HL-60 (cell line): ENCODE measurements at regions not wholly inside any gene's neighbourhood (a gene's known extent, or its start where the extent isn't known, plus 50 kb on each side); places are given as distances from the start of the nearest gene placed in this dataset.

Experiments used
- DNase-seq, 2 experiments: peaks; one replicate each; pipeline ENCODE4 v3.0.0-alpha.2; 2010 to 2020; ENCODE audit warnings: low read depth in 1 of 2, low spot score in 1 of 2
- H3K27ac ChIP-seq: fragments of 250-450 bp; sonication (Bioruptor Pico); replicated peaks from 2 replicates; pipeline ENCODE4 v1.5.1; 2020; ENCODE audit warnings: mild to moderate bottlenecking, moderate library complexity
- H3K27me3 ChIP-seq: fragments of 250-450 bp; sonication (Bioruptor Pico); 2 replicates; pipeline ENCODE4 v1.5.1; 2021; ENCODE audit warnings: mild to moderate bottlenecking, moderate library complexity; ENCODE audit not compliant: insufficient read depth, poor library complexity, severe bottlenecking
- H3K4me3 ChIP-seq: replicated peaks from 2 replicates; pipeline ENCODE4 v1.5.1; 2011; ENCODE audit warnings: mild to moderate bottlenecking, control low read depth, low read length; ENCODE audit not compliant: insufficient read depth
- GABPA ChIP-seq: IDR thresholded peaks from 2 replicates; pipeline ENCODE4 v1.6.1; 2012; ENCODE audit warnings: low read depth
- POLR2AphosphoS5 ChIP-seq: IDR thresholded peaks from 2 replicates; pipeline ENCODE4 v1.6.1; 2012; ENCODE audit warnings: low read depth
- SPI1 ChIP-seq: IDR thresholded peaks from 2 replicates; pipeline ENCODE4 v1.6.1; 2012; ENCODE audit warnings: low read depth, mild to moderate bottlenecking, borderline replicate concordance
- TF ChIP-seq, protein P1 (sequence below): IDR thresholded peaks from one replicate; pipeline ENCODE4 v1.5.1; 2011; ENCODE audit warnings: low read length, control low read depth, inconsistent platforms; ENCODE audit not compliant: insufficient read depth
- TF ChIP-seq, protein P2 (sequence below): IDR thresholded peaks from 2 replicates; pipeline ENCODE4 v1.6.1; 2012; ENCODE audit warnings: low read depth; ENCODE audit not compliant: insufficient replicate concordance

DNA sequence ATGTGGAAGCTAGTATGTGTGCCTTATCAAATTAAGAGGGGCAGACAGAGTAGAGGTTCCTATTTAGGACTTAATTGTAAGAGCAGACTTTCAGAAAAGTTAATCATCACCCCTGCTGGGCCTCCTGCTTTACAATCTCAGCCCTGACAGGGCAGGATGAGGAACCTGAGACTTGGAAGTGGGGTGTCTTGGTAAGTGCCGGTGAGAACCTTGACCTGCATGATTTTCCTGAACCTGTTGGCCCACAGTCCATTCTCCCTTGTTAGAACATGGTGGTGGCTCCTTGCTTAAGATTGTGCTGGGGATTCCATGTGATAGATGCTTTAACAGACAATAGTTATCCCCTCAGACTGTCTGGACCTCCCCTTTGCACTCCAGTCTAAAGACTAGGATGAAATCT, 141.7 kb upstream of the TMEM72 start:
- TF ChIP-seq GABPA (no peak), POLR2AphosphoS5 (no peak), SPI1 (no peak)
- TF ChIP-seq, protein P1, sequence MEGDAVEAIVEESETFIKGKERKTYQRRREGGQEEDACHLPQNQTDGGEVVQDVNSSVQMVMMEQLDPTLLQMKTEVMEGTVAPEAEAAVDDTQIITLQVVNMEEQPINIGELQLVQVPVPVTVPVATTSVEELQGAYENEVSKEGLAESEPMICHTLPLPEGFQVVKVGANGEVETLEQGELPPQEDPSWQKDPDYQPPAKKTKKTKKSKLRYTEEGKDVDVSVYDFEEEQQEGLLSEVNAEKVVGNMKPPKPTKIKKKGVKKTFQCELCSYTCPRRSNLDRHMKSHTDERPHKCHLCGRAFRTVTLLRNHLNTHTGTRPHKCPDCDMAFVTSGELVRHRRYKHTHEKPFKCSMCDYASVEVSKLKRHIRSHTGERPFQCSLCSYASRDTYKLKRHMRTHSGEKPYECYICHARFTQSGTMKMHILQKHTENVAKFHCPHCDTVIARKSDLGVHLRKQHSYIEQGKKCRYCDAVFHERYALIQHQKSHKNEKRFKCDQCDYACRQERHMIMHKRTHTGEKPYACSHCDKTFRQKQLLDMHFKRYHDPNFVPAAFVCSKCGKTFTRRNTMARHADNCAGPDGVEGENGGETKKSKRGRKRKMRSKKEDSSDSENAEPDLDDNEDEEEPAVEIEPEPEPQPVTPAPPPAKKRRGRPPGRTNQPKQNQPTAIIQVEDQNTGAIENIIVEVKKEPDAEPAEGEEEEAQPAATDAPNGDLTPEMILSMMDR, result no peak
- TF ChIP-seq, protein P2, sequence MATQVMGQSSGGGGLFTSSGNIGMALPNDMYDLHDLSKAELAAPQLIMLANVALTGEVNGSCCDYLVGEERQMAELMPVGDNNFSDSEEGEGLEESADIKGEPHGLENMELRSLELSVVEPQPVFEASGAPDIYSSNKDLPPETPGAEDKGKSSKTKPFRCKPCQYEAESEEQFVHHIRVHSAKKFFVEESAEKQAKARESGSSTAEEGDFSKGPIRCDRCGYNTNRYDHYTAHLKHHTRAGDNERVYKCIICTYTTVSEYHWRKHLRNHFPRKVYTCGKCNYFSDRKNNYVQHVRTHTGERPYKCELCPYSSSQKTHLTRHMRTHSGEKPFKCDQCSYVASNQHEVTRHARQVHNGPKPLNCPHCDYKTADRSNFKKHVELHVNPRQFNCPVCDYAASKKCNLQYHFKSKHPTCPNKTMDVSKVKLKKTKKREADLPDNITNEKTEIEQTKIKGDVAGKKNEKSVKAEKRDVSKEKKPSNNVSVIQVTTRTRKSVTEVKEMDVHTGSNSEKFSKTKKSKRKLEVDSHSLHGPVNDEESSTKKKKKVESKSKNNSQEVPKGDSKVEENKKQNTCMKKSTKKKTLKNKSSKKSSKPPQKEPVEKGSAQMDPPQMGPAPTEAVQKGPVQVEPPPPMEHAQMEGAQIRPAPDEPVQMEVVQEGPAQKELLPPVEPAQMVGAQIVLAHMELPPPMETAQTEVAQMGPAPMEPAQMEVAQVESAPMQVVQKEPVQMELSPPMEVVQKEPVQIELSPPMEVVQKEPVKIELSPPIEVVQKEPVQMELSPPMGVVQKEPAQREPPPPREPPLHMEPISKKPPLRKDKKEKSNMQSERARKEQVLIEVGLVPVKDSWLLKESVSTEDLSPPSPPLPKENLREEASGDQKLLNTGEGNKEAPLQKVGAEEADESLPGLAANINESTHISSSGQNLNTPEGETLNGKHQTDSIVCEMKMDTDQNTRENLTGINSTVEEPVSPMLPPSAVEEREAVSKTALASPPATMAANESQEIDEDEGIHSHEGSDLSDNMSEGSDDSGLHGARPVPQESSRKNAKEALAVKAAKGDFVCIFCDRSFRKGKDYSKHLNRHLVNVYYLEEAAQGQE, result no peak
- Histone ChIP-seq H3K4me3 (no peak overlapping the region), H3K27me3 (no peaks in the 10 kb centered on the region), H3K27ac (no peak overlapping the region)
- DNase-seq, result no peak

DNA sequence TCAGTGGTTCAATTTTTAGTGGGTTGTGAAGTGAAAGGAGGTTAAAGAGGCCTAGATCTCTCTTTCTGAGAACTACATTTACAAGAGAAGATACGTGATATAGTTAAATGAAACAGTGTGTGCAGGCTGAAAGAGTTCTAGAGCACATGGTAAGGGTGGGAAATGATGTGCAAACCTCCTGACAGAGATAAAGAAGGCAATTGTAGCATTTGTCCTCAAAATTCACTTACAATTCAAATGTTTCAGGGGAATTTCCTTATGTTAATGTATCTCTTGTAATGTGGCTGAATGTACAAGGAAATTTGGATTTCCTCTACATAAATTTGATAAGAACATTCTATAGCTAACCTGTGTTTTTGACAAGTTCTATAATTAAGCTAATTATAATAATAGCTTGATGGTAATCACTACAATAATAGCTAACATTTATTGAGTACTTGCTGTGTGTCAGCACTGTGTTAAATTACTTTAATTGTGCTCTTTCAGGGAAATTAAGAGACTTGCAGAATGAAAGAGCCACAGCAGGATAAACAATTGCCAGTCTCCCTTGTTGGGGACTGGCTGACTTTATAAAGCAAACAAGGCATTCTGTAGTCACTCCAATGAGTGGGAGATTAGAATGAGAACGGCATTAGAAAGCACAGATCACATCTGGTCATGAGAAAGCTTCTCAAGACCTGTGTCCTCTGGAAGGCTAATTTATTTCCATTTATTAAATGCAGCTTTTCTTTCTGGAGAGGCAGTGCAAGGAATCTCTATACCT, 139.7 kb upstream of the TMEM72 start:
- Histone ChIP-seq H3K4me3 (no peak overlapping the region), H3K27ac (no peak overlapping the region), H3K27me3 (no peaks in the 10 kb centered on the region)
- TF ChIP-seq, protein P1, result no peak
- no peak for TF ChIP-seq GABPA
- no peak for TF ChIP-seq POLR2AphosphoS5
- TF ChIP-seq, protein P2, result no peak
- TF ChIP-seq SPI1, result no peak
- DNase-seq, result no peak

DNA sequence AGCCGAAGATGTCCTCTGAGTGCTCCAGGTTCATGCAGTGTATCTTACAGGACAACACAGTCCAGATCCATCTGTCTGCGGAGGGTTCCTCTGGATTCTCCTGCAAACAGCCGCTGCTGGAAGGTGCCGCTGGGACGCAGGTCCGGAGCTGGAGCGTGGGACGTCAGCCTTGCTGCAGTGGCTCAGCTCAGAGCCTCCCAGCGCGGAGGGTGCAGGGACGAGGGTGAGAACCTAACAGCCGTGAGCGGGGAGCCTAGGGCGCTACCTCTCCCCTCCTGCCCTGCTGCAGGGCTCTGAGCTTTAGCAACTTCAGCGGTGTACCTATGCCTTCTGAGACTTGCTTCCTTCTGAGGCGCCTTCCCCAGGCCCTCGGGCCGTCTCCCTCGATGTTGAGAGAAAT, 137.6 kb upstream of the TMEM72 start:
- Histone ChIP-seq H3K4me3 (no peak overlapping the region), H3K27ac (no peak overlapping the region), H3K27me3 (no peaks in the 10 kb centered on the region)
- TF ChIP-seq POLR2AphosphoS5 (no peak), GABPA (no peak), SPI1 (no peak)
- TF ChIP-seq, protein P2, result no peak
- TF ChIP-seq, protein P1, result no peak
- no peak for DNase-seq
